Osteocyte (in vitro differentiated cells): ENCODE measurements at regions not wholly inside any gene's neighbourhood (a gene's known extent, or its start where the extent isn't known, plus 50 kb on each side); places are given as distances from the start of the nearest gene placed in this dataset.
"Not testable (repeated sequence)": the region's sequence is repeated elsewhere in the genome, so short reads cannot be mapped to it uniquely, and the experiment has no call there.

Experiments used
- DNase-seq: peaks from one replicate; pipeline ENCODE4 v3.0.0; 2021; ENCODE audit warnings: mixed read lengths; ENCODE audit not compliant: unreplicated experiment; ENCODE audit errors: extremely low spot score
- H3K27ac Mint-ChIP-seq: one replicate; pipeline ENCODE4 v1.8.0; 2021; ENCODE audit warnings: mild to moderate bottlenecking, mixed read lengths; ENCODE audit not compliant: unreplicated experiment
- H3K27me3 Mint-ChIP-seq: one replicate; pipeline ENCODE4 v1.8.0; 2021; ENCODE audit warnings: mixed read lengths; ENCODE audit not compliant: unreplicated experiment
- H3K36me3 Mint-ChIP-seq: one replicate; pipeline ENCODE4 v1.8.0; 2021; ENCODE audit warnings: mixed read lengths; ENCODE audit not compliant: unreplicated experiment
- H3K4me1 Mint-ChIP-seq: one replicate; pipeline ENCODE4 v1.8.0; 2021; ENCODE audit warnings: mixed read lengths; ENCODE audit not compliant: unreplicated experiment
- H3K4me3 Mint-ChIP-seq: one replicate; pipeline ENCODE4 v1.8.0; 2021; ENCODE audit warnings: mild to moderate bottlenecking, moderate library complexity, mixed read lengths; ENCODE audit not compliant: unreplicated experiment
- H3K9me3 Mint-ChIP-seq: one replicate; pipeline ENCODE4 v1.8.0; 2021; ENCODE audit warnings: mixed read lengths; ENCODE audit not compliant: unreplicated experiment
- TF ChIP-seq, protein P1 (sequence below): fragments of 200-600 bp; sonication (generic); IDR thresholded peaks from 2 replicates; pipeline ENCODE4 v1.5.0; 2021; ENCODE audit warnings: antibody characterized with exemption, mild to moderate bottlenecking, moderate library complexity

DNA sequence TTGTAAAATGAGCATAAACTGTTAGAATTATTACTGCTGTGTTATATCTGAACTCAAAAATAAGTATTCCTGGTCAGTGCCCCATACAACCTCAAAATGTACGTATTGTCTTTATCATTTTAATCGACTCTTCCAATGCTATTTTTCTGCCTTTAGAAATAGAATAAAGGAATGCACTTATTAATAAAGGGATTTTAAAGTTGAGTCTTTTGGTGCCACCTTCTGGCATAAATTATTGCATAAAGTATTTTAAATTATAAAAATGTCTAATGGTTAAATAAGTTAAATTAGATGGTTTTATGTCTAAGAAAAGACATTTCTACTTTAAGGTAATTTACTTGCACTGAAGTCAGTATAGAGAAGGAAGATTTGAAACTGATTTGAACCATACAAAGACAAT is 424.0 kb upstream of the NDST4 start:
- Mint-ChIP-seq H3K4me1 (peaks cover 6% of the 10 kb centered on the region), H3K4me3 (no peak overlapping the region), H3K27ac (no peak overlapping the region), H3K36me3 (no peaks in the 10 kb centered on the region), H3K27me3 (no peaks in the 10 kb centered on the region), H3K9me3 (no peaks in the 10 kb centered on the region)
- TF ChIP-seq, protein P1, sequence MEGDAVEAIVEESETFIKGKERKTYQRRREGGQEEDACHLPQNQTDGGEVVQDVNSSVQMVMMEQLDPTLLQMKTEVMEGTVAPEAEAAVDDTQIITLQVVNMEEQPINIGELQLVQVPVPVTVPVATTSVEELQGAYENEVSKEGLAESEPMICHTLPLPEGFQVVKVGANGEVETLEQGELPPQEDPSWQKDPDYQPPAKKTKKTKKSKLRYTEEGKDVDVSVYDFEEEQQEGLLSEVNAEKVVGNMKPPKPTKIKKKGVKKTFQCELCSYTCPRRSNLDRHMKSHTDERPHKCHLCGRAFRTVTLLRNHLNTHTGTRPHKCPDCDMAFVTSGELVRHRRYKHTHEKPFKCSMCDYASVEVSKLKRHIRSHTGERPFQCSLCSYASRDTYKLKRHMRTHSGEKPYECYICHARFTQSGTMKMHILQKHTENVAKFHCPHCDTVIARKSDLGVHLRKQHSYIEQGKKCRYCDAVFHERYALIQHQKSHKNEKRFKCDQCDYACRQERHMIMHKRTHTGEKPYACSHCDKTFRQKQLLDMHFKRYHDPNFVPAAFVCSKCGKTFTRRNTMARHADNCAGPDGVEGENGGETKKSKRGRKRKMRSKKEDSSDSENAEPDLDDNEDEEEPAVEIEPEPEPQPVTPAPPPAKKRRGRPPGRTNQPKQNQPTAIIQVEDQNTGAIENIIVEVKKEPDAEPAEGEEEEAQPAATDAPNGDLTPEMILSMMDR: peak; percentile 60
- DNase-seq: no peak

DNA sequence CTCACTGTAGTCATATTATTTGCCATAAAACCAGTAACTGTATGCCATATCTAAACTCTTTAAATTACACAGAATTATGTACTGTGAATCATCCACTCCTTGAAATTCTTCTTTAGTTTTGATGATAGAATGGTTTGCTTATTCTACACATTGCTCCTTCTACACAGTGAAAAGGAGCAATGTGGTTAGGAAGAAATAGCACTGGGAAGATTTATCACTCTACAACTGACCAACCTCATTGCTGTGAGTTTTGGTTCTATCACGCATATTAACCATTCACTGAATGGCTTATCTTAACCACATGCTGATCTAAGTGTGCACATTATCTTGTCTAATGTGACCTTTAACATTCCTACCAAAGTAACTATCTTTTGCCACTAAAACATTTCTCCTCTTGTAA is 415.7 kb upstream of the NDST4 start:
- no peaks in the 10 kb centered on the region for H3K4me1 Mint-ChIP-seq
- H3K27me3 Mint-ChIP-seq: no peaks in the 10 kb centered on the region
- no peak for DNase-seq
- TF ChIP-seq, protein P1: no peak
- no peak overlapping the region for H3K27ac Mint-ChIP-seq
- no peak overlapping the region for H3K4me3 Mint-ChIP-seq
- H3K36me3 Mint-ChIP-seq: no peaks in the 10 kb centered on the region
- H3K9me3 Mint-ChIP-seq: no peaks in the 10 kb centered on the region

GRCh38 chr4:115519476-115519875 is 406.1 kb upstream of the NDST4 start:
- DNase-seq, H3K36me3 Mint-ChIP-seq, H3K27me3 Mint-ChIP-seq, H3K4me1 Mint-ChIP-seq, H3K27ac Mint-ChIP-seq, H3K4me3 Mint-ChIP-seq: not testable (repeated sequence)
- H3K9me3 Mint-ChIP-seq: peaks cover 25% of the 10 kb centered on the region

GRCh38 chr4:115515772-115516171 is 402.4 kb upstream of the NDST4 start:
- no peaks in the 10 kb centered on the region for H3K4me1 Mint-ChIP-seq
- H3K9me3 Mint-ChIP-seq: peaks cover 7% of the 10 kb centered on the region
- no peak overlapping the region for H3K4me3 Mint-ChIP-seq
- TF ChIP-seq, protein P1: no peak
- no peaks in the 10 kb centered on the region for H3K36me3 Mint-ChIP-seq
- DNase-seq: no peak
- H3K27ac Mint-ChIP-seq: no peak overlapping the region
- no peaks in the 10 kb centered on the region for H3K27me3 Mint-ChIP-seq

GRCh38 chr4:115515366-115515765 is 401.9 kb upstream of the NDST4 start:
- TF ChIP-seq, protein P1: no peak
- no peak for DNase-seq
- H3K9me3 Mint-ChIP-seq: peaks cover 5% of the 10 kb centered on the region
- no peaks in the 10 kb centered on the region for H3K36me3 Mint-ChIP-seq
- H3K27me3 Mint-ChIP-seq: no peaks in the 10 kb centered on the region
- no peak overlapping the region for H3K27ac Mint-ChIP-seq
- no peak overlapping the region for H3K4me3 Mint-ChIP-seq
- H3K4me1 Mint-ChIP-seq: no peaks in the 10 kb centered on the region

GRCh38 chr4:115514675-115515074 is 401.3 kb upstream of the NDST4 start:
- peaks cover 5% of the 10 kb centered on the region for H3K9me3 Mint-ChIP-seq
- no peak for DNase-seq
- no peak overlapping the region for H3K4me3 Mint-ChIP-seq
- H3K4me1 Mint-ChIP-seq: no peaks in the 10 kb centered on the region
- H3K36me3 Mint-ChIP-seq: no peaks in the 10 kb centered on the region
- TF ChIP-seq, protein P1: no peak
- no peaks in the 10 kb centered on the region for H3K27me3 Mint-ChIP-seq
- no peak overlapping the region for H3K27ac Mint-ChIP-seq
